HG02885 (cell line): ENCODE measurements at regions not wholly inside any gene's neighbourhood (a gene's known extent, or its start where the extent isn't known, plus 50 kb on each side); places are given as distances from the start of the nearest gene placed in this dataset.
"Not testable (repeated sequence)": the region's sequence is repeated elsewhere in the genome, so short reads cannot be mapped to it uniquely, and the experiment has no call there.

Experiments
- ATAC-seq: cut with Tn5 transposase; IDR thresholded peaks from one replicate; pipeline ENCODE4 v1.9.1; 2021; ENCODE audit warnings: mild to moderate bottlenecking; ENCODE audit not compliant: unreplicated experiment, poor library complexity

GRCh38 chr15:79601405-79602086 lies 169.4 kb downstream of the MINAR1 start:
- no peak for ATAC-seq

GRCh38 chr15:79602180-79602579 lies 170.0 kb downstream of the MINAR1 start:
- ATAC-seq, result no peak

GRCh38 chr15:79602731-79603130 lies 170.6 kb downstream of the MINAR1 start:
- no peak for ATAC-seq

DNA sequence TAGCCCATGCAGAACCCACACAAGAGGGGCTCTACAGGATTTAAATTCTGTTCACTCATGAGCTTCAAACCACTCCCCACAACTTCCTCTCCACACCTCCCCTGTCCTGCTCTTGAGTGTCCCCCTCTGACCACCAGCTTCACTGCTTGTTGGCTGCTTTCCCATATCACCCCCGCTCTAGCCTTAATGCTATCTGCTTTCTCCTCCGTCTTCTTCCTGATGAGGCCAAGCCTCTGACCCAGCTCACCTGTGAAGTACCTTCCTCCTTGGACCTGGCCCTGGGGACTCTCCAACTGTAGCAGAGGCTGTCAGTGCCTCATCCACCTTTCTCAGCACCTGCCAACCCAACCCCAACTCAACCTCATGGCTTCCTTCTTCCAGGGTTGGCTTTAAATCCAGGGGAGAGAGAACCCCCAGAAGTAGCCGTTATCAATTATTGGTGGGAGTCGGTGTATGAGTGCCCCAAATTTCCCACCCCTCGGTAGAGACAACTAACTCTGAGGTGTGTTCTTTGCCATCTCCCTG lies 174.8 kb downstream of the MINAR1 start:
- no peak for ATAC-seq

- no peak for ATAC-seq
Measured at GRCh38 chr15:79608066-79608864, 176.1 kb downstream of the MINAR1 start.

DNA sequence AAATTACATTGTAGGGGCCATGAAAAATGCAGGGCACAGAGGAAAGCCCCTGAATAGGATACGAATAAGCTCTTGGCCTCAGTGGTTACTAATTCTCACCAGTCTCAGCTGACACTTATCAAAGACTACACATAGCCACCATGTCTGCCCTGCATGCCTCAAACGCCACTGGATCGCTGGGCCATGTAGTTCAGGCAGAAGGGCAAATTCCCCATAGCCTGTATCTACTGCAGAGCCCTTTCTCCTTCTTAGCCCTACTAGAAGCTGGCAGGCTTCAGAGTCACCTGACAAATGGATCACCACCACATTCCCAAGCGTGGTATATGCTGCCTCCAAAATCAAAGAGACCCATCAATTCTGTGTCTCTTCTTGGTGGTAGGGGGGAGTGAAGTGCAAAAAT lies 177.4 kb downstream of the MINAR1 start:
- ATAC-seq, result no peak

DNA sequence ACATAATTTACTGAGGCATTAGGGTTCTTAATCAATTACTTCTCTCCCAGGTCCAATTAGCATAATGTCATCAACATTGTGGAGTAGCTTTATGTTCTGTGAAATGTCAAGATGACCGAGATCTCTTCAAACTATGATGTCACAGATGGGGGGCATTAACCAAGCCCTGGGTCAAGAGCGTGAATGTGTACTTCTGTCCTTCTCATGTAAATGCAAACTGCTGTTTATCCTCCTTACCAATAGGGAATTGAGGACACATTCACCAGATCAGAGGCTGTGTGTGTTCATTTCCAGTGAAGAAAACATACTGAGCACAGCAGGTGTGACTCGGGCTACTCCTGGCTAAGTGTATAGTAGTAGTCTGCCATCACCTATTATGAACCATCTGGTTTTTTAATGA lies 177.9 kb downstream of the MINAR1 start:
- no peak for ATAC-seq

GRCh38 chr15:79615754-79616153 lies 183.6 kb downstream of the MINAR1 start:
- ATAC-seq, result no peak

- ATAC-seq, result no peak
Measured at GRCh38 chr15:79617071-79617470, 184.9 kb downstream of the MINAR1 start.

GRCh38 chr15:79620112-79620857 lies 188.1 kb downstream of the MINAR1 start:
- ATAC-seq, result no peak

- not testable (repeated sequence) for ATAC-seq
Measured at GRCh38 chr15:79621805-79622204, 189.7 kb downstream of the MINAR1 start.

DNA sequence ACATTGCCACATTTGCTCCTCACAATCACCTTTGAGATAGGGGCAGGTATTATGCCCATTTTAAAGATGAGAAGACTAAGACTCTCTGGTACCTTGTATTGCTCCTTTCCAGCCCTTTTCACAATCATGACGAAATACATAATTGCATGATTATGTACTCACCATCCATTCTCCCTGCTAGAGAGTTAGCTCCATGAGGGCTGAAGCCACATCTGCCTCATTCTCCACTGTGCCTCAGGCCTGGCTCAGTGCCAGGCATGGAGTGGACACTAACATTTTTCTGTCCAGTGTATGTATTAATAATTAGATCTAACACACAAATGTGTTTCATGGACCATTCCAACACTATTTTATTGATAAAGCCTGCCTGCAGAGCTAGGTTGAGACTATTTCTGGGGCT lies 191.4 kb downstream of the MINAR1 start:
- no peak for ATAC-seq

DNA sequence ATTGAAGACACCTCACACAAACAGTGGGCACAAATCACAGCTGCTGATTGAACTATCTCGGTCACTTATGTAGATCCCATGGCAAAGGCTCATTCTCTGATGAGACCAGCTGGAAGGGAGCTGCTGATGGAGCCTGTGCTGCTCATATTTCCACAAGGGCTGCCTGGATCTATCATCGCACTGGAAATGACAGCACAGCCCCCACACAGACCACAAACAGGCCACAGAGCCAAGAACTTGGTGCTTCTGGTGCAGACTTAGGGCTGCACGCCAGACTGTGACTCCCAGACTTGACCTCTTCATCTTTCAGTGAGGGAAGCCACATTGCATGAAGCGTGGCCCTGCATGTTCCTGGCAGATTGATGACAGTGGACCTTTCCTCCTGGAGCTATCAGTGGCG lies 197.6 kb downstream of the MINAR1 start:
- ATAC-seq, result no peak

DNA sequence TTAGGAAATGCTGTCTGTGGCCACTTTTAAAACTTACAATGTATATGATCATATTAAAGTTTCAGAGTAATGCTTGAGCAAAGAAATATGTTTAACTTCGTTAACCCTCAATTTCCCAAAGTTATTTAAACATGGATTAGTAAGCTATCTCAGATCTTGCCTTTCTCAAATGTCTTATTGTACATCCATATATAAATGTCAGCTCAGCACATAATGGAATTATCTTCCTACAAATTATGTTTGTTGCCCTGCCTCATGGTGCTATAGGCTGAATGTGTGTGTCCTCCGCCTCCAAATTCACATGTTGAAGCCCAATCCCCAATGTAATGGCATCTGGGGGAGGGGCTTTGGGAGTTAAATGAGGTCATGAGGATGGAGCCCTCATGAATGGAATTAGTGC lies 200.3 kb downstream of the MINAR1 start:
- no peak for ATAC-seq

GRCh38 chr15:79635149-79635771 lies 203.1 kb downstream of the MINAR1 start:
- ATAC-seq, result no peak

DNA sequence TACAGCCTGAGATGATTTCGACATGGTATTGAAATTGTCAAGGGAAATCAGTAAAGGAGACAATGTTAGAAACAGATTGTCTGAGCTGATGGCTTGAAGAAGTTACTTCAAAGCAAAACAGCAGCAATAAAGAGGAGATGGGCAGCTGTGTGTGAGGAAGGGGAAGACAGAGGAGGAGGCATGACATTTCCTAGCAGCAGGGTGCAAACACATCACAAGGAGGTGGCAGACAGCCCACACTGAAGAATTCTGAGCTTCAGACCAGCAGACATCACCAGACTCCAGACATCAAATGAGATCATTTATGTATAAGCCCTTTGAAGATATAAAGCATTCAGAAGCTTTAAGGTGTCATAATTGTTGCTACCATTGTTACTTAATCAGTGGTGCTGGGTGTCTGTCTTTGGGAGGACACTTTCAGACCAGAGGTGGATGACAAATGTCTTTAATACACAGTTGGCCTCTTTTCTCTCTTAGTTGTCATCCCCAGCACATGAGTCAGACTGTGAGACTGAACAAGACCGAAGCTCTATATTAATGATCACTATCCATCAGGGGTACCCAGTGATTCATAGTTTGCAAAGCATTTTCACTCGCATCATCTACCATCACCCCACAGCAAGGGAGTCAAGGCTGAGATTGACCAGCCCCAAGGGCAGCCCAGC lies 203.9 kb downstream of the MINAR1 start:
- no peak for ATAC-seq

DNA sequence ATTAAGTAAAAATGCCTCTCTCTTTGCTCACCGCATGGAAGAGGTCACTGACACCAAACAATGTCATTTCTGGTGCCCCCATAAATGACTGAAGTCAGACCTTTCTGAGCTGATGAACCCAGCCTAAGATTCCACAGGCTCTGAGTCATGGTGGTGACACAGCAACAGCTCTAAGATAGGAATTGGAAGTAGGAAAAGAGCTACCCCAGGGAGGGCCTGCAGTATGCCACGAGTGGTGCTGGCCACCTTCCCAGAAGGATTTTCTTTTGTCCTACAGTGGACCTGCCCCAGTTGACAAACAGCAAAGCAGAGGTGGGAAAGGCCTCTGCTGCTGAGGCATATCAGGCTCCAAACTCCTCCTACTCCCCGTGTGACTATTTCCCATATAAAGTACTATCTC lies 208.1 kb downstream of the MINAR1 start:
- ATAC-seq, result no peak

GRCh38 chr15:79641841-79642240 lies 209.7 kb downstream of the MINAR1 start:
- ATAC-seq, result no peak

GRCh38 chr15:79643393-79643792 lies 211.3 kb downstream of the MINAR1 start:
- no peak for ATAC-seq

DNA sequence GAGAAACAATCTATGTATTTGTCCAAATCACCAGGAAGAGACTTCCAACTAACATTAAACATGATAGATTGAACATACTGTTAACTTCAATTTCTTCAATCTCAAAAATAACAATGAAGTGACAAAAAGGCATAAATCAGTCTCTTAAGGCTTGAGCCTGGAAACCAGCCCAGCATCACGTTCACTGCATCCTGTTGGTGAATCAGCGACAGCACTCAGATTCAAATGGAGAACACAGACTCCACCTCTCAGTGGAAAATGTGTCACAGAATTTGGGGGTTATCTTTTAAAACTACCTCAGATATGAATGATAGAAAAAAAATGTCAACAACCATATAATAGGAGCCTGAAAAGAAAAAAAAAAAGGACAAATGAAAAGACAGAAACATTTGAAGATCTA lies 212.0 kb downstream of the MINAR1 start:
- no peak for ATAC-seq
